ENCODE measurements at regions not wholly inside any gene's neighbourhood (a gene's known extent, or its start where the extent isn't known, plus 50 kb on each side); places are given as distances from the start of the nearest gene placed in this dataset.
"Not testable (repeated sequence)": the region's sequence is repeated elsewhere in the genome, so short reads cannot be mapped to it uniquely, and the experiment has no call there.

- Histone ChIP-seq H3K4me3 (no peak overlapping the region), H3K9me3 (replicated peaks in 1 of 11) (no peaks in the 10 kb centered on the region), H4K20me1 (no peaks in the 10 kb centered on the region), H3K4me2 (no peak overlapping the region), H3K27me3 (no peaks in the 10 kb centered on the region), H3K36me3 (no peaks in the 10 kb centered on the region), H3K27ac (no peak overlapping the region), H3K9ac (no peak overlapping the region), H3K4me1 (peaks cover 0 to 8% (median 4%) of the 10 kb centered on the region in 10 experiments; a peak in 3 of 20 replicates)
- TF ChIP-seq Cebpa-rat (IDR thresholded peaks at IDR 0.05) = no peak
Observed at GRCh38 chr9:102439583-102439982, 555.5 kb upstream of the CYLC2 start.

GRCh38 chr9:102436599-102436998, 558.5 kb upstream of the CYLC2 start:
- not testable (repeated sequence) for H3K4me2 ChIP-seq, H3K9ac ChIP-seq, H3K27ac ChIP-seq

GRCh38 chr9:102435427-102435826, 559.7 kb upstream of the CYLC2 start:
- Histone ChIP-seq H4K20me1 (no peaks in the 10 kb centered on the region), H3K27ac (no peak overlapping the region), H3K36me3 (no peaks in the 10 kb centered on the region), H3K9me3 (replicated peaks in 1 of 11) (no peaks in the 10 kb centered on the region), H3K4me1 (peaks cover 0 to 8% (median 4%) of the 10 kb centered on the region in 10 experiments; a peak in 3 of 20 replicates), H3K4me3 (no peak overlapping the region), H3K27me3 (no peaks in the 10 kb centered on the region), H3K9ac (no peak overlapping the region), H3K4me2 (peak overlapping the region in 2 of 11 experiments; percentile 4 to 26; a peak in 1 of 22 replicates)
- peak in 3 of 11 experiments; percentile 12 to 59 (median 15); a peak in 1 of 22 replicates for TF ChIP-seq Cebpa-rat (IDR thresholded peaks at IDR 0.05)

More at GRCh38 chr9:102436599-102436998, 558.5 kb upstream of the CYLC2 start:
- not testable (repeated sequence) for H3K4me3 ChIP-seq; H3K36me3 ChIP-seq; H3K4me1 ChIP-seq; H3K27me3 ChIP-seq; H4K20me1 ChIP-seq; H3K9me3 ChIP-seq (replicated peaks in 1 of 11)

GRCh38 chr9:102434545-102434944, 560.6 kb upstream of the CYLC2 start:
- H3K4me3 ChIP-seq = no peak overlapping the region
- no peaks in the 10 kb centered on the region for H3K27me3 ChIP-seq
- H3K4me2 ChIP-seq = no peak overlapping the region
- no peaks in the 10 kb centered on the region for H3K36me3 ChIP-seq
- H3K27ac ChIP-seq = no peak overlapping the region
- TF ChIP-seq Cebpa-rat (IDR thresholded peaks at IDR 0.05) = no peak
- H4K20me1 ChIP-seq = no peaks in the 10 kb centered on the region
- peaks cover 0 to 8% (median 4%) of the 10 kb centered on the region in 10 experiments; a peak in 3 of 20 replicates for H3K4me1 ChIP-seq
- H3K9me3 ChIP-seq (replicated peaks in 1 of 11) = no peaks in the 10 kb centered on the region
- no peak overlapping the region for H3K9ac ChIP-seq

GRCh38 chr9:102428305-102428704, 566.8 kb upstream of the CYLC2 start:
- Histone ChIP-seq H3K27me3 (no peaks in the 10 kb centered on the region), H3K27ac (no peak overlapping the region), H3K4me1 (no peaks in the 10 kb centered on the region), H3K36me3 (no peaks in the 10 kb centered on the region), H3K9me3 (replicated peaks in 1 of 11) (no peaks in the 10 kb centered on the region), H3K4me3 (no peak overlapping the region), H3K9ac (no peak overlapping the region), H3K4me2 (no peak overlapping the region), H4K20me1 (no peaks in the 10 kb centered on the region)
- TF ChIP-seq Cebpa-rat (IDR thresholded peaks at IDR 0.05) = no peak

GRCh38 chr9:102416251-102416650, 578.9 kb upstream of the CYLC2 start:
- H4K20me1 ChIP-seq, H3K27me3 ChIP-seq, H3K4me1 ChIP-seq, H3K36me3 ChIP-seq, H3K4me2 ChIP-seq, H3K9ac ChIP-seq, H3K27ac ChIP-seq: not testable (repeated sequence)
- Histone ChIP-seq H3K4me3 (0 out of 20 replicates have a peak overlapping the region, but pooled peaks of 1 of the 10 experiments have one; percentile 7), H3K9me3 (replicated peaks in 1 of 11) (peaks cover 23 to 36% (median 28%) of the 10 kb centered on the region in 11 experiments)

GRCh38 chr9:102405218-102405867, 589.8 kb upstream of the CYLC2 start:
- Histone ChIP-seq H3K4me1 (no peaks in the 10 kb centered on the region), H3K27me3 (no peaks in the 10 kb centered on the region), H4K20me1 (no peaks in the 10 kb centered on the region), H3K27ac (no peak overlapping the region), H3K9ac (no peak overlapping the region), H3K4me3 (no peak overlapping the region), H3K36me3 (no peaks in the 10 kb centered on the region), H3K4me2 (no peak overlapping the region), H3K9me3 (replicated peaks in 1 of 11) (no peaks in the 10 kb centered on the region)
- no peak for TF ChIP-seq Cebpa-rat (IDR thresholded peaks at IDR 0.05)

- H3K9ac ChIP-seq = no peak overlapping the region
- H3K4me2 ChIP-seq = no peak overlapping the region
- no peaks in the 10 kb centered on the region for H4K20me1 ChIP-seq
- no peak overlapping the region for H3K27ac ChIP-seq
- H3K36me3 ChIP-seq = no peaks in the 10 kb centered on the region
- no peaks in the 10 kb centered on the region for H3K4me1 ChIP-seq
- no peak overlapping the region for H3K4me3 ChIP-seq
- H3K27me3 ChIP-seq = no peaks in the 10 kb centered on the region
- no peaks in the 10 kb centered on the region for H3K9me3 ChIP-seq (replicated peaks in 1 of 11)
- TF ChIP-seq Cebpa-rat (IDR thresholded peaks at IDR 0.05) = no peak
Observed at GRCh38 chr9:102403514-102403913, 591.6 kb upstream of the CYLC2 start.

GRCh38 chr9:102398205-102398604, 596.9 kb upstream of the CYLC2 start:
- Histone ChIP-seq H3K9me3 (replicated peaks in 1 of 11) (no peaks in the 10 kb centered on the region), H3K4me1 (no peaks in the 10 kb centered on the region), H3K27ac (no peak overlapping the region), H3K36me3 (no peaks in the 10 kb centered on the region), H3K27me3 (no peaks in the 10 kb centered on the region), H3K4me3 (no peak overlapping the region), H3K4me2 (no peak overlapping the region), H4K20me1 (no peaks in the 10 kb centered on the region), H3K9ac (no peak overlapping the region)
- no peak for TF ChIP-seq Cebpa-rat (IDR thresholded peaks at IDR 0.05)

GRCh38 chr9:102385620-102386019, 609.5 kb upstream of the CYLC2 start:
- not testable (repeated sequence) for H3K27me3 ChIP-seq; H3K27ac ChIP-seq; H4K20me1 ChIP-seq; H3K4me3 ChIP-seq; H3K4me1 ChIP-seq; H3K9me3 ChIP-seq (replicated peaks in 1 of 11); H3K9ac ChIP-seq; H3K4me2 ChIP-seq; H3K36me3 ChIP-seq
